Breast epithelium (tissue), 3 donors: ENCODE measurements at regions not wholly inside any gene's neighbourhood (a gene's known extent, or its start where the extent isn't known, plus 50 kb on each side); places are given as distances from the start of the nearest gene placed in this dataset.

ENCODE experiments used
- POLR2A ChIP-seq: fragments of 450-650 bp; IDR thresholded peaks from one replicate; pipeline ENCODE4 v1.6.1; 2016; ENCODE audit warnings: antibody characterized with exemption, mild to moderate bottlenecking, moderate library complexity
- TF ChIP-seq, protein P1 (sequence below), 3 donors: fragments of 450-650 bp; IDR thresholded peaks; one replicate each; pipeline ENCODE4 v1.5.1; 2016 to 2017; ENCODE audit warnings: antibody characterized with exemption in 3 of 3, mild to moderate bottlenecking in 3 of 3, moderate library complexity in 3 of 3

DNA sequence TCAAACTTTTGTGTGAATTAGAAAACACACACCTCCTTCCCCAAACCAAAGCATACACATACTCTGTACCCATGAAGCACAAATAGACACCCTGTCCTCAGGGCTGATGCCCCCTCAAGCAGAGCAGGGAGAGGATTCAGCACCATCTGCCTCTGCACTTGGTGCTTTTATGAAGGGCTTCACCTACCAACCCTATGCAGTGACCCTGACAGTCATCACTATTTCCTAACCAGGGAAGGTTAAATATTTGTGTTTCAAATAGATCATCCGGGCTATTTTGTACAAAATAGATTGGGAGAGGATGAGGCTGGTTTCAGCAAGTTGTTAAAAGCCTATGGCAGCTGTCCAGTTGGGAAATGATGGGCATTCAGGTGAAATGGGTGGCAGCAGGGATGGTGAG, 396.2 kb downstream of the ZSWIM6 start:
- TF ChIP-seq, protein P1, sequence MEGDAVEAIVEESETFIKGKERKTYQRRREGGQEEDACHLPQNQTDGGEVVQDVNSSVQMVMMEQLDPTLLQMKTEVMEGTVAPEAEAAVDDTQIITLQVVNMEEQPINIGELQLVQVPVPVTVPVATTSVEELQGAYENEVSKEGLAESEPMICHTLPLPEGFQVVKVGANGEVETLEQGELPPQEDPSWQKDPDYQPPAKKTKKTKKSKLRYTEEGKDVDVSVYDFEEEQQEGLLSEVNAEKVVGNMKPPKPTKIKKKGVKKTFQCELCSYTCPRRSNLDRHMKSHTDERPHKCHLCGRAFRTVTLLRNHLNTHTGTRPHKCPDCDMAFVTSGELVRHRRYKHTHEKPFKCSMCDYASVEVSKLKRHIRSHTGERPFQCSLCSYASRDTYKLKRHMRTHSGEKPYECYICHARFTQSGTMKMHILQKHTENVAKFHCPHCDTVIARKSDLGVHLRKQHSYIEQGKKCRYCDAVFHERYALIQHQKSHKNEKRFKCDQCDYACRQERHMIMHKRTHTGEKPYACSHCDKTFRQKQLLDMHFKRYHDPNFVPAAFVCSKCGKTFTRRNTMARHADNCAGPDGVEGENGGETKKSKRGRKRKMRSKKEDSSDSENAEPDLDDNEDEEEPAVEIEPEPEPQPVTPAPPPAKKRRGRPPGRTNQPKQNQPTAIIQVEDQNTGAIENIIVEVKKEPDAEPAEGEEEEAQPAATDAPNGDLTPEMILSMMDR (IDR thresholded peaks at IDR 0.05), result no peak
- TF ChIP-seq POLR2A, result no peak
